ENCODE measurements at regions not wholly inside any gene's neighbourhood (a gene's known extent, or its start where the extent isn't known, plus 50 kb on each side); places are given as distances from the start of the nearest gene placed in this dataset.

- TF ChIP-seq, protein P1, sequence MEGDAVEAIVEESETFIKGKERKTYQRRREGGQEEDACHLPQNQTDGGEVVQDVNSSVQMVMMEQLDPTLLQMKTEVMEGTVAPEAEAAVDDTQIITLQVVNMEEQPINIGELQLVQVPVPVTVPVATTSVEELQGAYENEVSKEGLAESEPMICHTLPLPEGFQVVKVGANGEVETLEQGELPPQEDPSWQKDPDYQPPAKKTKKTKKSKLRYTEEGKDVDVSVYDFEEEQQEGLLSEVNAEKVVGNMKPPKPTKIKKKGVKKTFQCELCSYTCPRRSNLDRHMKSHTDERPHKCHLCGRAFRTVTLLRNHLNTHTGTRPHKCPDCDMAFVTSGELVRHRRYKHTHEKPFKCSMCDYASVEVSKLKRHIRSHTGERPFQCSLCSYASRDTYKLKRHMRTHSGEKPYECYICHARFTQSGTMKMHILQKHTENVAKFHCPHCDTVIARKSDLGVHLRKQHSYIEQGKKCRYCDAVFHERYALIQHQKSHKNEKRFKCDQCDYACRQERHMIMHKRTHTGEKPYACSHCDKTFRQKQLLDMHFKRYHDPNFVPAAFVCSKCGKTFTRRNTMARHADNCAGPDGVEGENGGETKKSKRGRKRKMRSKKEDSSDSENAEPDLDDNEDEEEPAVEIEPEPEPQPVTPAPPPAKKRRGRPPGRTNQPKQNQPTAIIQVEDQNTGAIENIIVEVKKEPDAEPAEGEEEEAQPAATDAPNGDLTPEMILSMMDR (IDR thresholded peaks at IDR 0.05; ENCODE audit: insufficient read depth, low read length, poor library complexity, severe bottlenecking), result no peak
- no peaks in the 10 kb centered on the region for H3K36me3 ChIP-seq (ENCODE audit: control insufficient read depth, insufficient read depth, low read length)
- H3K27me3 ChIP-seq (replicated peaks; ENCODE audit: control insufficient read depth, insufficient read depth, low read length), result no peaks in the 10 kb centered on the region
- H3K4me3 ChIP-seq (replicated peaks; ENCODE audit: low read depth, low read length), result no peak overlapping the region
- DNase-seq (ENCODE audit: extremely low read depth, insufficient read length), result no peak
Measured at GRCh38 chr2:160550048-160550447, 56.4 kb upstream of the RBMS1 start.

DNA sequence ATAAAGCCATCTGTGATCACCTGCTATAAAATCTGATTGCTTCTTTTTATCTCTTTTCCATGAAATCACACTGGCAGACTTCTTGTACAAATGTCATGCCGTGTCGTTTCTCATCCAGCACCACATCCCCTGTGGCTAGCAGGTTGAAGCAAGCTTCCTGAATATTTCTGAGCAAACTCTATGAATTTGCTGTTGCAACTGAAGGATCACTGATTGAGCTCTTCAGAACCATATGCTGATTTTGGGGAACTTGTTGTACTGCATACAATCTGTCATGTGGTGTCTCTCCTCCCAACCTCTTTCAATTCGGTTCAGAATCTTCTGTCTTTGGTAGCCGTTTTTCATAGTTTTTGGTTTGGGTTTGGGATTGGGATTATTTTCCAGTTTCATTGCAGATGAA, 57.7 kb upstream of the RBMS1 start:
- DNase-seq (ENCODE audit: extremely low read depth, insufficient read length), result no peak
- no peak overlapping the region for H3K4me3 ChIP-seq (replicated peaks; ENCODE audit: low read depth, low read length)
- H3K36me3 ChIP-seq (ENCODE audit: control insufficient read depth, insufficient read depth, low read length), result no peaks in the 10 kb centered on the region
- no peaks in the 10 kb centered on the region for H3K27me3 ChIP-seq (replicated peaks; ENCODE audit: control insufficient read depth, insufficient read depth, low read length)
- TF ChIP-seq, protein P1 (IDR thresholded peaks at IDR 0.05; ENCODE audit: insufficient read depth, low read length, poor library complexity, severe bottlenecking), result no peak

DNA sequence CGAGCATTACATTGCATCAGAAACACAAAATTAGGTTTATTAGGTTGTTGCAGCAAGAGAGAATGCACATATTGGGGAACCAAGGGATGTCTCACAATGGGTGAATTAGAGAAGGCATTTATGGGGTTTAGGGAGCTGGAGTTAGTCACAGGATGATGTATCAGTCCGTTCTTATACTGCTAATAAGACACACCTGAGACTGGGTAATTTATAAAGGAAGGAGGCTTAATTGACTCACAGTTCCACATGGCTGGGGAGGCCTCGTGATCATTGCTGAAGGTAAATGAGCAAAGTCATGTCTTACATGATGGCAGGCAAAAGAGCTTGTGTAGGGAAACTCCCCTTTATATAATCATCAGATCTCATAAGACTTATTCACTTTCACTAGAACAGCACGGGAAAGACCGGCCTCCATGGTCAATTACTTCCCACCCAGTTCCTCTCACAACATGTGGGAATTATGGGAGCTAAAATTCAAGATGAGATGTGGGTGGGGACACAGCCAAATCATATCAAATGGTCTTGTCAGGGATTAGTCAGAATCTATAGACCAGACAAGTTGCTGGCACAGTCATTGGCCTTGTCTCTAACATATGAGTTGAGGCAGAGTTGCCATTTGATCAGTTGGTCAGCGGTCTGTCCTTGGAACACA, 61.9 kb upstream of the RBMS1 start:
- H3K36me3 ChIP-seq (ENCODE audit: control insufficient read depth, insufficient read depth, low read length), result no peaks in the 10 kb centered on the region
- no peak overlapping the region for H3K4me3 ChIP-seq (replicated peaks; ENCODE audit: low read depth, low read length)
- H3K27me3 ChIP-seq (replicated peaks; ENCODE audit: control insufficient read depth, insufficient read depth, low read length), result no peaks in the 10 kb centered on the region
- TF ChIP-seq, protein P1 (IDR thresholded peaks at IDR 0.05; ENCODE audit: insufficient read depth, low read length, poor library complexity, severe bottlenecking), result no peak
- DNase-seq (ENCODE audit: extremely low read depth, insufficient read length), result no peak

DNA sequence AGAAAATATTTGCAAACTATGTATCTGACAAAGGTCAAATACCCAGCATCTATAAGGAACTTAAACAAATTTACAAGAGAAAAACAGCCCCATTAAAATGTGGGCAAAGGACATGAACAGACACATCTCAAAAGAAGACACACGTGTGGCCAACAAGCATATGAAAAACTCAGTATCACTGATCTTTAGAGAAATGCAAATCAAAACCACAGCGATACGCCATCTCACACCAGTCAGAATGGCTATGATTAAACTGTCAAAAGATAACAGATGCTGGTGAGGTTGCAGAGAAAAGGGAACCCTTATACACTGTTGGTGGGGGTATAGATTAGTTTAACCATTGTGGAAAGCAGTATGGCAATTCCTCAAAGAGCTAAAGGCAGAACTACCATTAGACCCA, 64.3 kb upstream of the RBMS1 start:
- Histone ChIP-seq H3K36me3 (ENCODE audit: control insufficient read depth, insufficient read depth, low read length) (no peaks in the 10 kb centered on the region), H3K4me3 (replicated peaks; ENCODE audit: low read depth, low read length) (no peak overlapping the region), H3K27me3 (replicated peaks; ENCODE audit: control insufficient read depth, insufficient read depth, low read length) (no peaks in the 10 kb centered on the region)
- TF ChIP-seq, protein P1 (IDR thresholded peaks at IDR 0.05; ENCODE audit: insufficient read depth, low read length, poor library complexity, severe bottlenecking), result no peak
- DNase-seq (ENCODE audit: extremely low read depth, insufficient read length), result no peak

- Histone ChIP-seq H3K27me3 (replicated peaks; ENCODE audit: control insufficient read depth, insufficient read depth, low read length) (no peaks in the 10 kb centered on the region), H3K4me3 (replicated peaks; ENCODE audit: low read depth, low read length) (no peak overlapping the region), H3K36me3 (ENCODE audit: control insufficient read depth, insufficient read depth, low read length) (no peaks in the 10 kb centered on the region)
- no peak for DNase-seq (ENCODE audit: extremely low read depth, insufficient read length)
- TF ChIP-seq, protein P1 (IDR thresholded peaks at IDR 0.05; ENCODE audit: insufficient read depth, low read length, poor library complexity, severe bottlenecking), result no peak
Measured at GRCh38 chr2:160558531-160558930, 64.9 kb upstream of the RBMS1 start.
